Psoas muscle (tissue), 7 donors: ENCODE measurements at regions not wholly inside any gene's neighbourhood (a gene's known extent, or its start where the extent isn't known, plus 50 kb on each side); places are given as distances from the start of the nearest gene placed in this dataset.

Experiments
- ATAC-seq, 4 donors: fragments of 200-7000 bp; cut with Tn5 transposase; one replicate each; pipeline ENCODE4 v1.9.1; 2020; ENCODE audit warnings: moderate library complexity in 3 of 4, mild to moderate bottlenecking in 2 of 4
- DNase-seq, 2 donors: peaks; one replicate each; pipeline ENCODE4 v3.0.0-alpha.2; 2020
- H3K27ac ChIP-seq: fragments of 200-600 bp; one replicate; pipeline ENCODE4 v1.8.0; 2022
- H3K27me3 ChIP-seq, 3 donors: fragments of 200-600 bp in 1 of 3; one replicate each; pipeline versions ENCODE4 v1.6.1 to v1.8.0; 2013 to 2022; ENCODE audit warnings: low read length in 2 of 3, mild to moderate bottlenecking in 2 of 3, moderate library complexity in 1 of 3; ENCODE audit not compliant: insufficient read depth in 3 of 3
- H3K36me3 ChIP-seq, 2 donors: fragments of 200-600 bp in 1 of 2; one replicate each; pipeline versions ENCODE4 v1.6.1 to v1.8.0; 2013 to 2022; ENCODE audit warnings: low read depth in 1 of 2, mild to moderate bottlenecking in 1 of 2, moderate library complexity in 1 of 2; ENCODE audit not compliant: insufficient read depth in 1 of 2
- H3K4me1 ChIP-seq: fragments of 200-600 bp; one replicate; pipeline ENCODE4 v1.8.0; 2022
- H3K4me3 ChIP-seq: fragments of 200-600 bp; one replicate; pipeline ENCODE4 v1.8.0; 2022; ENCODE audit warnings: mild to moderate bottlenecking
- H3K9me3 ChIP-seq: fragments of 200-600 bp; one replicate; pipeline ENCODE4 v1.8.0; 2022
- WGBS, 3 donors: extraction: QIAGEN DNeasy Blood & Tissue Kit; methylation state at CpG; one replicate each; pipeline versions ENCODE4 v1.1.6 to v1.1.7; 2013; 5-methylcytosine and 5-hydroxymethylcytosine counted together
- intact Hi-C, 2 donors: fragments of 100-400 bp; cut with DNase I; formaldehyde crosslinking; loops; one replicate each; pipeline versions ENCODE4 v1.11.0 to v1.14.2; 2022
- TF ChIP-seq, protein P1 (sequence below): fragments of 200-600 bp; IDR thresholded peaks from one replicate; pipeline ENCODE4 v1.8.0; 2022; ENCODE audit warnings: antibody characterized with exemption
- donor health status: healthy with polysubstance abuse.
- donor health status: DM: no; HTN: no; CAD: no; lungs with moderate emphysema.
- donor health status: Bipolar disorder and iron deficiency.
- donor health status: healthy.
- donor health status: DM: yes; HTN: yes; CAD: no.
- donor health status: DM: no; HTN: no; CAD: no.
- donor health status: DM: yes; HTN: yes; CAD: no.

GRCh38 chr13:50721672-50721992, 121.9 kb downstream of the DLEU7 start:
- Histone ChIP-seq H3K4me1 (no peaks in the 10 kb centered on the region), H3K9me3 (no peaks in the 10 kb centered on the region), H3K27me3 (no peaks in the 10 kb centered on the region), H3K36me3 (no peaks in the 10 kb centered on the region), H3K27ac (no peak overlapping the region), H3K4me3 (no peak overlapping the region)
- DNase-seq, result no peak
- ATAC-seq, result no peak
- TF ChIP-seq, protein P1, sequence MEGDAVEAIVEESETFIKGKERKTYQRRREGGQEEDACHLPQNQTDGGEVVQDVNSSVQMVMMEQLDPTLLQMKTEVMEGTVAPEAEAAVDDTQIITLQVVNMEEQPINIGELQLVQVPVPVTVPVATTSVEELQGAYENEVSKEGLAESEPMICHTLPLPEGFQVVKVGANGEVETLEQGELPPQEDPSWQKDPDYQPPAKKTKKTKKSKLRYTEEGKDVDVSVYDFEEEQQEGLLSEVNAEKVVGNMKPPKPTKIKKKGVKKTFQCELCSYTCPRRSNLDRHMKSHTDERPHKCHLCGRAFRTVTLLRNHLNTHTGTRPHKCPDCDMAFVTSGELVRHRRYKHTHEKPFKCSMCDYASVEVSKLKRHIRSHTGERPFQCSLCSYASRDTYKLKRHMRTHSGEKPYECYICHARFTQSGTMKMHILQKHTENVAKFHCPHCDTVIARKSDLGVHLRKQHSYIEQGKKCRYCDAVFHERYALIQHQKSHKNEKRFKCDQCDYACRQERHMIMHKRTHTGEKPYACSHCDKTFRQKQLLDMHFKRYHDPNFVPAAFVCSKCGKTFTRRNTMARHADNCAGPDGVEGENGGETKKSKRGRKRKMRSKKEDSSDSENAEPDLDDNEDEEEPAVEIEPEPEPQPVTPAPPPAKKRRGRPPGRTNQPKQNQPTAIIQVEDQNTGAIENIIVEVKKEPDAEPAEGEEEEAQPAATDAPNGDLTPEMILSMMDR, result no peak
- 86 to 95% (median 90%) methylated on average over 1 of the region's 1 CpG for whole genome bisulfite sequencing, 3 donors
- intact Hi-C loops, result no loop called here

- DNase-seq, result no peak
- H3K27ac ChIP-seq, result no peak overlapping the region
- ATAC-seq, result no peak
- WGBS, 3 donors, result 88 to 91% (median 89%) methylated on average over 2 of the region's 2 CpGs
- no peak overlapping the region for H3K4me3 ChIP-seq
- intact Hi-C loops, result no loop called here
- no peaks in the 10 kb centered on the region for H3K36me3 ChIP-seq
- H3K27me3 ChIP-seq, result no peaks in the 10 kb centered on the region
- no peaks in the 10 kb centered on the region for H3K4me1 ChIP-seq
- no peaks in the 10 kb centered on the region for H3K9me3 ChIP-seq
- TF ChIP-seq, protein P1, result no peak
Observed at GRCh38 chr13:50722440-50723125, 120.9 kb downstream of the DLEU7 start.

GRCh38 chr13:50724438-50724837, 119.1 kb downstream of the DLEU7 start:
- WGBS, 3 donors, result 89 to 90% (median 90%) methylated on average over 4 of the region's 4 CpGs
- Histone ChIP-seq H3K27me3 (no peaks in the 10 kb centered on the region), H3K4me3 (no peak overlapping the region), H3K4me1 (no peaks in the 10 kb centered on the region), H3K36me3 (no peaks in the 10 kb centered on the region), H3K9me3 (no peaks in the 10 kb centered on the region), H3K27ac (no peak overlapping the region)
- ATAC-seq (no peak), DNase-seq (no peak)
- intact Hi-C loops, result no loop called here
- TF ChIP-seq, protein P1, result no peak

- intact Hi-C loops, result no loop called here
- TF ChIP-seq, protein P1, result no peak
- ATAC-seq (no peak), DNase-seq (no peak)
- 48 to 71% (median 63%) methylated on average over 5 of the region's 5 CpGs for WGBS, 3 donors
- no peaks in the 10 kb centered on the region for H3K9me3 ChIP-seq
- no peak overlapping the region for H3K27ac ChIP-seq
- H3K36me3 ChIP-seq, result no peaks in the 10 kb centered on the region
- H3K4me3 ChIP-seq, result no peak overlapping the region
- no peaks in the 10 kb centered on the region for H3K27me3 ChIP-seq
- H3K4me1 ChIP-seq, result no peaks in the 10 kb centered on the region
Observed at GRCh38 chr13:50724913-50725312, 118.6 kb downstream of the DLEU7 start.

DNA sequence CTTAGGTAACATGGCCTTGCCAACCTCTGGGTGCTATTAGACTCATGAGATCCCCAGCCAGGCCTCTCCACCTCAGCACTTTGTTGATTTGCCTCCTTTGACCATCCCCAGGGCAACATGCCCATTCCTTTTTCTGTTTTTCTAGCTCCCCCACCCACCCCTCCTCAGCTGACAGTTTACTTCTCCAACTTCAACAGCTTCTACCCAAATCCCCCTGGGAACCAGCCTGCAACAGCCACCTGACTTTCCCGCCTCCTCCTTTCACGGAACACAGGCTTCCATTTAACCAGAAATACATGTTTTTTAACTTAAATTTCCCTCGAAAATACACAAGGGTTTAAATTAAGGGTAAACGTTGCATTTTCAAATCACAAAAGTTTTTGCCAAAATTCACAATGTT, 117.3 kb downstream of the DLEU7 start:
- ATAC-seq, result no peak
- intact Hi-C loops, result no loop called here
- TF ChIP-seq, protein P1, result no peak
- no peaks in the 10 kb centered on the region for H3K4me1 ChIP-seq
- DNase-seq, result no peak
- H3K9me3 ChIP-seq, result no peaks in the 10 kb centered on the region
- H3K36me3 ChIP-seq, result no peaks in the 10 kb centered on the region
- WGBS, 3 donors, result 72 to 91% (median 89%) methylated on average over 4 of the region's 4 CpGs
- H3K4me3 ChIP-seq, result no peak overlapping the region
- H3K27ac ChIP-seq, result no peak overlapping the region
- H3K27me3 ChIP-seq, result no peaks in the 10 kb centered on the region
